A673 (cell line): ENCODE measurements at regions not wholly inside any gene's neighbourhood (a gene's known extent, or its start where the extent isn't known, plus 50 kb on each side); places are given as distances from the start of the nearest gene placed in this dataset.
"Not testable (repeated sequence)": the region's sequence is repeated elsewhere in the genome, so short reads cannot be mapped to it uniquely, and the experiment has no call there.

Experiments
- EZH2 ChIP-seq: fragments of 200-600 bp; sonication (generic); IDR thresholded peaks from 2 replicates; pipeline ENCODE4 v1.6.1; 2017; ENCODE audit warnings: borderline replicate concordance, low read depth, mild to moderate bottlenecking, mixed read lengths, antibody characterized with exemption, low read length; ENCODE audit not compliant: poor library complexity, severe bottlenecking
- TF ChIP-seq, protein P1 (sequence below): fragments of 300-800, 200-600 bp; sonication (generic); conservative IDR thresholded peaks from 2 replicates; pipeline ENCODE4 v1.5.1; 2017; ENCODE audit warnings: low read depth, mild to moderate bottlenecking, antibody characterized with exemption, low read length, moderate library complexity, mixed read lengths

DNA sequence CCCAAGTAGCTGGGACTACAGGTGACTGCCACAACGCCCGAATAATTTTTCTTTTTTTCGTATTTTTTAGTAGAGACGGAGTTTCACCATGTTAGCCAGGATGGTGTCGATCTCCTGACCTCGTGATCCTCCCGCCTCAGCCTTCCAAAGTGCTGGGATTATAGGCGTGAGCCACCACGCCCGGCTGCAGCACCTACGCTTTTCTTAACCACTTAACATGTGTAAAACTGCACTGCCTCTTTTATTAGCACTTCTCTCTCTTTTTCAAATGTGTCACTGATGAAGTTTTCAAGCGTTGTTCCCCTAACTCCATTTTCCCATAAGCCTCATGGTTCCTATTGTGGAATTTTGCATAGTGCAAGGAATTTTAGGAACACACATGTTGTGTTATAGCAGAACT, 55.6 kb downstream of the RHOB start:
- TF ChIP-seq, protein P1, sequence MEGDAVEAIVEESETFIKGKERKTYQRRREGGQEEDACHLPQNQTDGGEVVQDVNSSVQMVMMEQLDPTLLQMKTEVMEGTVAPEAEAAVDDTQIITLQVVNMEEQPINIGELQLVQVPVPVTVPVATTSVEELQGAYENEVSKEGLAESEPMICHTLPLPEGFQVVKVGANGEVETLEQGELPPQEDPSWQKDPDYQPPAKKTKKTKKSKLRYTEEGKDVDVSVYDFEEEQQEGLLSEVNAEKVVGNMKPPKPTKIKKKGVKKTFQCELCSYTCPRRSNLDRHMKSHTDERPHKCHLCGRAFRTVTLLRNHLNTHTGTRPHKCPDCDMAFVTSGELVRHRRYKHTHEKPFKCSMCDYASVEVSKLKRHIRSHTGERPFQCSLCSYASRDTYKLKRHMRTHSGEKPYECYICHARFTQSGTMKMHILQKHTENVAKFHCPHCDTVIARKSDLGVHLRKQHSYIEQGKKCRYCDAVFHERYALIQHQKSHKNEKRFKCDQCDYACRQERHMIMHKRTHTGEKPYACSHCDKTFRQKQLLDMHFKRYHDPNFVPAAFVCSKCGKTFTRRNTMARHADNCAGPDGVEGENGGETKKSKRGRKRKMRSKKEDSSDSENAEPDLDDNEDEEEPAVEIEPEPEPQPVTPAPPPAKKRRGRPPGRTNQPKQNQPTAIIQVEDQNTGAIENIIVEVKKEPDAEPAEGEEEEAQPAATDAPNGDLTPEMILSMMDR, result not testable (repeated sequence)
- not testable (repeated sequence) for TF ChIP-seq EZH2
